ENCODE measurements at regions not wholly inside any gene's neighbourhood (a gene's known extent, or its start where the extent isn't known, plus 50 kb on each side); places are given as distances from the start of the nearest gene placed in this dataset.
"Not testable (repeated sequence)": the region's sequence is repeated elsewhere in the genome, so short reads cannot be mapped to it uniquely, and the experiment has no call there.

DNA sequence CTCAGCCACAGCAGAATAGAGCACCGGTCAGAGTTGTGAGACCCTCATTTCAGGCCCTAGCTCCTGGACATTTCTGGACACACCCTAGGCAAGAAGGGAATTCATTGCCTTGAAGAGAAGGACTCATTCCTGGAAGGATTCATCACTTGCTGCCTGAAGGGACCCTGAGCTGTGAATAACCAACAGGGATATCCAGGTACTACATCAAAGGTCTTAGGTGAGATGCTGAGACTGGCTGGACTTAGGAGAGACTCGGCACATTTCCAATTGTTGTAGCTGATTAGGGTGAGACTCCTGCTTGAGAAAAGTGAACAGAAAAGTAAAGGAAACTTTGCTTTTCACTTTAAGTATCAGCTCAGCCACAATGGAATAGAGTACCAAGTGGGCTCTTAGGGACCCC lies 208.1 kb upstream of the CDKN2B start:
- no peak for DNase-seq (ENCODE audit: low read depth)

DNA sequence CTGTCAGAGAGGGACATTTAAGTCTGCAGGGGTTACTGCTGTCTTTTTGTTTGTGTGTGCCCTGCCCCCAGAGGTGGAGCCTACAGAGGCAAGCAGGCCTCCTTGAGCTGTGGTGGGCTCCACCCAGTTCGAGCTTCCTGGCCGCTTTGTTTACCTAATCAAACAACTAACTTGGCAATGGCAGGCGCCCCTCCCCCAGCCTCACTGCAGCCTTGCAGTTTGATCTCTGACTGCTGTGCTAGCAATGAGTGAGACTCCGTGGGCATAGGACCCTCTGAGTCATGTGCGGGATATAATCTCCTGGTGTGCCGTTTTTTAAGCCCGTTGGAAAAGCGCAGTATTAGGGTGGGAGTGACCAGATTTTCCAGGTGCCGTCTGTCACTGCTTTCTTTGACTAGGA lies 216.8 kb upstream of the CDKN2B start:
- not testable (repeated sequence) for DNase-seq (ENCODE audit: low read depth)

DNA sequence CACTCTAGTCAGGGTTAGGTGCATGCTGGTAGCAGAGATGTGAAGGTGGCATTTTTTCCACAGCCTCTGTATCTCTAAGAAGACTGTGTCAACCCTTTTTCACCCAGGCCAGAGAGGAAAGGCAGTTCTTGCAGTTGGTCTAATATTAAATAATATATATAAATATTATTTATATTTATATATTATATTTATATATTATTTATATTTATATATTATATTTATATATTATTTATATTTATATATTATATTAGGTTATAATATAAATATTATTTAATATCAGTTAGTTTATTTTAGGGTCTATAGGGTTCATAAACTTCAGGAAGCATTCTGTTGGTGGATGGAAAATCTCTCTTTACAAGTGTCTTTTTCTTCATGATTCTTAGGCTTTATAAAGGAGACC lies 218.6 kb upstream of the DMRTA1 start:
- no peak for DNase-seq (ENCODE audit: low read depth)

DNA sequence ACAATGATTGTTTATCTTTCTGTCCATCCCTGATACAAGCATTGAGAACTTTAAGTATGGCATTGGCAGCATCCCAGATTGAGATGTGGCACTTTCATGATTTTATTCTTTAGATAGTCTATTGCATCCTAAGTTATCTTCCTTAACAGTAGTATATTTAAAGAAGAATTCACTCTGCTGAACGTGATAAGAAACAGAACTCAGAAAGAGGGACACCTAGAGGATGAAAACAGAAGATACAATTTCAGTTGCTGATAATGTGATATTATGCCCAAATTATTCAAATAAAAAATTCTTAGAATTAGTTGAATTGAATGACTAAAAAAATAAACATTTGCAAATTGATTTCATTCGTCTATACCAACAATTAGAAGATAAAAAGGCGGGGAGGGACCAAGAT lies 218.1 kb upstream of the DMRTA1 start:
- DNase-seq (ENCODE audit: low read depth): no peak

DNA sequence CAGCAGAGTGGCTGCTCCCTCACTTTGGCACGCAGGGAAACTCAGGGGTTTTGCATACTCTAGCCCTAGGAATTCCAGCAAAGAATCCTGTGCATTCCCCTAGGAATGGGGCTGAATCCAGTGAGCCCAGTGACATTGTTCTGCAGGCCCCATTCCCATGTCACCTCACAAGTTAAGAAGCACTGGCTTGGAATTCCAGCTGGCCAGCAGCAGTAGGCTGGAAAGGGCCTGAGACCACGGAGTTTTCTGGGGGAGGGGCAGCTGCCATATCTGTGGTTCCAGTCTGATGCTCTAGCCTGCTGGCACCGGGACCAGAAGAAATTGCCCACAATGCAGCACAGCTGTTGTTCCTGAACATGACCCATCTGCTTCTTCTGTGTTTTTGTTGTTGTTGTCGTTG lies 217.6 kb upstream of the DMRTA1 start:
- no peak for DNase-seq (ENCODE audit: low read depth)

DNA sequence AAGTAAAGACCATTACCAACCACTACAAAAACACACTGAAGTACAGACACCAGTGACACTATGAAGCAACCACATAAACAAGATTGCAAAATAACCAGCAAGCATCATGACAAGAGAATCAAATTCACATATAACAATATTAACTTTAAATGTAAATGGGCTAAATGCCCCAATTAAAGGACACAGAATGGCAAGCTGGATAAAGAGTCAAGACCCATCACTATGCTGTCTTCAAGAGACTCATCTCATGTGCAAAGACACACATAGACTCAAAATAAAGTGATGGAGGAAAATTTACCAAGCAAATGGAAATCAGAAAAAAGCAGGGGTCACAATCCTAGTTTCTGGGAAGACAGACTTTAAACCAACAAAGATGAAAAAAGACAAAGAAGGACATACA lies 215.3 kb upstream of the DMRTA1 start:
- not testable (repeated sequence) for DNase-seq (ENCODE audit: low read depth)

DNA sequence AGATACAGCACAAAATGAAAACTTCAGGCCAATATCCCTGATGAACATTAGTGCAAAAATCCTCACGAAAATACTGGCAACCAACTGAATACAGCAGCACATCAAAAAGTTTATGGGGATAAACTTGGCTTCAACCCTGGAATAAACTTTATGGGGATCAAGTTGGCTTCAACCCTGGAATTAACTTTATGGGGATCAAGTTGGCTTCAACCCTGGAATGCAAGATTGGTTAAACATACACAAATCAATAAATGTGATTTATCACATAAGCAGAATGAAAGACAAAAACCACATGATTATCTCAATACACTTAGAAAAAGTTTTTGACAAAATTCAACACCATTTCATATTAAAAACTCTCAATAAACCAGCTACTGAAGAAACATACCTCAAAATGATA lies 213.7 kb upstream of the DMRTA1 start:
- DNase-seq (ENCODE audit: low read depth): no peak

DNA sequence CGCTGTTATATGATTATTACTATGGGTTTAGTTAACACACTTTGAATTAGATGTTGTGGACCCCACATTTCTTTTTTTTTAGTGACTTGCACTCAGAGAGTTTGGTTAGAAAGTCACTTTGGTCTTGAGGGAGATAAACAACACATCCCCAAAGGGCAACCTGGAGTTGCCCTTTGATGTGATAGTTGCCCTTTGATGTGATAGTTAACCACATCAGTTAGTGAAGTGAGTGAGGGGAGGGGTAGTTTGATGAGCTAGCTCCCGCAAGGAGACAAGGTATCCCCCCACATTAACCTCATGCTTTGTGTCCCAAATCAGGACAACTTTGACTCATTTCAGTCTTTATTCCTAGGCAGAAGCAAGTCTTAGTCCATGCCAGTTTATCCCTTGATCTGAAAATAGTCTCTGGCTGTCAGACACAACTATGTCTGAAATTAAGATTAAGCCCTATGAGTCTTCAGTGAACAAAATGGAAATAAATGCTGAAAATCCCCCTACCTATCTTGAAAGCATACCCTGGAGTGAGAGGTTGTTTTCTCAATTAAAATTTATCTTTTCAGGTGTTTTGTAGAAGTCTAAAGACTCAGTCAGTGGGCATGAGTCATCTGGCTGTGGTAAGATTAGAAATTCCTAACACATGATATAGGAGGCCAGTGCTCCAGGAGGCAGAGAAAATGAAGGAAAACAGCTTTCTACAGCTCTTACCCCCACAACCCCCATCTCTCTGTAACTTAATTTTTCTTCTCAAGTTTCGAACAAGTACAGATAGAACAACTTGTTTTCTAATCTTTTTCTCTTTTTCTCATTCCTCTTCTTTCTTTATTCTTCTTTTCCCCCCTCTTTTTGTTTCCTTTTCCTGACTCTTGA lies 208.9 kb upstream of the DMRTA1 start:
- DNase-seq (ENCODE audit: low read depth): peak; percentile 86

DNA sequence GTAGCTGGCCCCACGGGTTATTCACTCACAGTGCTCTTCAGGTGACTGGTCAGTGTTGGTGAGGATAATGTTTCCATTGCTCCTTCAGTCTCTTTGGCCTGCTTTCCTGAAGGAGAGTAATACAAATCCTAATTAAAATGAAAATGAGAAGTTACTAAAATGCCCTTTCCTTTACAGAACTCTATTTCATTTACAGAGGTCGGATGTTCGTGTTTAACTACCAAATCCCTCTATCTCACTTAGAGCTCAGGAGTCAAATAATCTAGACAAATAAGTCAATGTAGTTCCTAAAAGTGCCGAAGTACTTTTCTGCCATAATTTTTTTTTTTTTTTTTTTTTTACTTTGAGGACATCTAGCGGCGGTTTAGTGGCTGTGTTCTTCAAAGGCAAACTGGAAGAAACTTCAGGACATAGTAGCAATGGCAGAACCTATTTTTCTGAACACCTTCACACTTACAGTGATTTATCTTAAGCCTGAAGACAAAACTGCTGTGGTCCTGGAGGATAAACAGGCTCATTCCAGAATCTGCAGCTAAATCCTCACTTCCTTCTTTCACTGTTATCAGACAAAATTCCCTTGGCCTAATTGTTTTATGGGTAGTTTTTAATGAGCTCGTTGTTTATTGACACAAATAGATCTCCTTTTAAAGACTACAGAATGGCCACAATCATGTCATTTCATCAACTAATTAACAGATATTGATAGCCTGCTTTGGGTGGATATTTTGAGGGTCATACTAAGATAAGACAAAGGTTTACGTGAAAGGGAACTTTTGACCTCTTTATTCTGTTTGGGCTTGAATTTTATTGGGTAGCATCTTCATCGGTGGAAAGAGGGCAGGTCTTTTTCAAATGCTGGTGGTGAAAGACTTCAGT lies 207.6 kb upstream of the DMRTA1 start:
- peak; percentile 74 for DNase-seq (ENCODE audit: low read depth)

DNA sequence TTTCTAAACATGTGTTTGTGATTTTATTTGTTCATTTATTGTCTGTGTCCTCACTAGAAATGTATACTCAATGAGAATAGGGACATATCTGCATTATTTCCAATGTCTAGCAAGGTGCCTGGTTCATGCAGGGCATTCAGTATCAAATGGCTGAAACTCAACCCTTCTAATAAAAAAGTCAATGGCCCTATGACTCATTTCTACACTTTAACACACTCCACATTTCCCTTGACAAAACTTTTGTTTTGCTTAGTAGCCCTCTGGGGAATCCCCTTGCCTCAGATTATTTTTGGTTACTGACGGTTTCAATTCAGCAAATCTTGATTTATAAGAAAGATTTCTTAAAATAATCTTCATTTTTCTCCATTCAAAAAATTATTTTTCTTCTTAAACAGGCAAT lies 206.0 kb upstream of the DMRTA1 start:
- DNase-seq (ENCODE audit: low read depth): peak; percentile 78

DNA sequence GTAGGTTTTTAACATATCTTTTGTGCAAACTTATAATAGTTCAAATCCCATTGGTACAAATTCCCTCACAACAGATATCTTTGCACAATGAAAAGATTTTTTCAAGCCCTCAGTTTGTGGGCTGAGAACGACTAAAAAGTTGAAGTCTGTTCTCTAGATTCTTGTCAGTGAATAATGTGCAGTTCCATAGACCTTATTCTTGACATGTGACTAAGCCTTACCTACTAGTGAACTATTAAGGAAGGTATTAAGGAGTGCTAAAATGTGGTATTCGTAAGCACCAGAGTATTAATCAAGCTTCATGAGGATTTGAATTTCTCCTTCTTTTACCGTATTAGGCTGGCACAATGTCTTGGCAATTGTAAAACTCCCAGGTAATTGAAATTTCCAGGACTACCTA lies 205.6 kb upstream of the DMRTA1 start:
- DNase-seq (ENCODE audit: low read depth): no peak

DNA sequence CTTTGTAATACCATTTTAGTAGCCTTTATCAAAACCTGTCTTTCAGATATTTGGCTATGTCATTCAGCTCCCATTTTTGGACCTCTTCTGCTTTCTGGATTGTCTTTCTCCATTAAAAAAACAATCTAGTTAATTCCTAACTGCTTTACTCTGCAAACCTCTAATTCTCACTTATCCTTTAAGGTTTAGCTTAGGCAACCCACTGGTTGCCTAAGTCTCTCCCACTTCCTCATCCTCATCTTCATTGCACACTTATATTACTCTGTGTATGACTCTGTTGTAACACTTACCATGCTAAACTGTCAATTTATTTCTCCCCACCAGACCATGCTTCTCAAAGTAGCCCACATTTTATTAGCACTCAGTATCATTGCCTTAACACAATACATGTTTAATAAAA lies 205.0 kb upstream of the DMRTA1 start:
- no peak for DNase-seq (ENCODE audit: low read depth)

DNA sequence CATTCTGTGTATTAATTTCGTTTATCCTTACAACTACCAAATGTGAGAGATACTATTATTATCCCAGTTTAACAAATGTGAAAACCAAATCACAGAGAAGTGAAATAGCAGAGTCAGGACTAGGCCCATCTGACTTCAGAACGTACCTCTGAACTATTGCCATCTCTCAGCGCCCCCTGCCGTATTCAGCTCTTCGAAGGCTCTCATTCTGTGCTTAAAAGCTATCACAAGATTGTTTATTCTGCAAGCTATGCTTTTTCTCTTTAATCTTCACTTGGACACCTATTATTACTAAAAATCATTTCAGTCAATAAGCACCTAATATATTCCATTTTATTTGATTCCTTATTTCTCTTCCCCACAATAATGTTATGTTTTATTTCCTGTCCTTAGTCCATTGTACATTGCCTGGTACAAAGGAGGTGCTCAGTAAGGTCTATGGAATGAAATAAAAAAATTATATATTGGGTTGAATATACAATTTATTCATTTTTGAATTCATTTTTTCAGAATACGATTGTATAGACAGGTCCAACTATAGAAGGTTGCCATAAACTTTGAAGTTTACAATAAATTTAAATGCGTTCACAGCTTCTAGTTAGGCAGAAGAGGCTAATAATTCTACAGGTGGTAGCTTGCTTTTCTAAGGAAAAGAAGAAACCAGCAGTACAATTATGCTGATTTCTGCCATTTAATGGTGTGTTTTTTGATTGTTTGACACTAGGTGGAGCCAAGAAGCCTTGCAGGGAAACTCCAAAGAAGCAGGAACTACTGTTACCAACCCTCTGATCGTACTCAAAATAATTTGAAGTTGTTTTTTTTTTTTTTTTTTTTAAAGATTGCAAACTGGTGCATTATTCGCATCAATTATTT lies 202.2 kb upstream of the DMRTA1 start:
- peak; percentile 68 for DNase-seq (ENCODE audit: low read depth)

DNA sequence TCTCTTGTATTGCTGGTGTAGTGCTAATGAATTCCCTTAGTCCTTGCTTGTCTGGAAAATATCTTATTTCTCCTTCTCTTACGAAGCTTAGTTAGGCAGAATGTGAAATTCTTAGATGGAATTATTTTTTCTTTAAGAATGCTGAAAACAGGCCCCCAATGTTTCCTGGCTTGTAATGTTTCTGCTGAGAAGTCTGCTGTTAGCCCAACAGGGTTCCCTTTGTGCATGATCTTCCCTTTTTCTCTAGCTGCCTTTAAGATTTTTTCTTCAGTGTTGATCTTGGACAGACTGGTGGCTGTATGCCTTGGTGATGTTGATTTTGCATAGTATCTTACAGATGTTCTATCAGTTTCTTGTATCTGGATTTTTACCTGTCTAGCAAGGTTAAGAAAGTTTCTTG lies 191.3 kb upstream of the DMRTA1 start:
- no peak for DNase-seq (ENCODE audit: low read depth)

DNA sequence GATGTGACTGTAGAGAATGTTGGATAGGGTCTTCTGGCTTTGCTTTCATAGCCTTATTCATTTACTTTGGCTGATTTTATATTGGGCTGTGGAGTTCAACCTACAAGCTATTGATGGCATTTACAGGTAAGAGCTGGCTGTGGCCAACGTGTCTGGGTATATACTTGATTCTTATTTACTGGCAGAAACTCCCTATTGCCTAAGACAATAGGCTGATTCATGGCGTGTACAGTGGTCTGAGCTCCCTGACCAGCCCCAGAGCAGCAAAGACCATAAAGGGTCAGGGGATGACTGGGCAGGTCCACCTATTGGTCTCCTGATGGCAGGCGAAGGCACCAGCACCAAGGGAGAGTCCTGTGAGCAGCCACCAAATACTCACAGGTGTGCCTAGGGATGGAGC lies 190.2 kb upstream of the DMRTA1 start:
- no peak for DNase-seq (ENCODE audit: low read depth)

DNA sequence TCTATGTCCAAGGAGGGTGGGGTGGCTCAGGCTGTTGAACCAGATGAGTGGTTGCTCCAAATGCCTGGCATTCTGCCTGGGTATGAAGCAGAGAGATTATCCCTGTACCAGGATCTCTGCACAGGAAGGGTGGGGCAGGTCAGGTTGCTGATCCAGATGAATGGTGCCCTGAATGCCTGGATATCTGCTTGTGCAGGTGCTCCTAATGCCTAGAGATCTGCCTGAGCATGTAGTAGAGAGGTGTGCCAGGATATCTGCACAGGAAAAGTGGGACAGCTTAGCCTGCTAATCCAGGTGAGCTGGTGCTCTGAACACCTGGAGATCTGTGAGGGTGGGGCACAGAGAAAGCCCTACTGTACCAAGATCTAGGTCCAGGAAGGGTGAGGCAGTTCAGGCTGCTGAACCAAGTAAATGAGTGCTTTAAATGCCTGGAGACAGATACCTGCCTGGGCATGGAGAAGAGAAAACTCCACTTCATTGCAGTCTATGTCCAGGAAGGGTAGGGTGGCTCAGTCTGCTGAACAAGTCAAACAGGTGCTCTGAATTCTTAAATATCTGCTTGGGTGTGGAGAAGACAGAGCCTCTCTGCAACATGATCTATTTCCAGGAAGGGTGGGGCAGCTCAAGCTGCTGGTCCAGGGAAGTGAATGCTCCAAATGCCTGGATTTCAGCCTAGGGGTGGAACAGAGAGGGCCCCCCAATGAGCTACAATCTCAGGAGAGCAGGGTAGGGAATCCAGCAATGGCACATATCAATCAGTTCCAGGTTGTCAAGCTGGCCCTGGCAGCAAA lies 189.4 kb upstream of the DMRTA1 start:
- no peak for DNase-seq (ENCODE audit: low read depth)

DNA sequence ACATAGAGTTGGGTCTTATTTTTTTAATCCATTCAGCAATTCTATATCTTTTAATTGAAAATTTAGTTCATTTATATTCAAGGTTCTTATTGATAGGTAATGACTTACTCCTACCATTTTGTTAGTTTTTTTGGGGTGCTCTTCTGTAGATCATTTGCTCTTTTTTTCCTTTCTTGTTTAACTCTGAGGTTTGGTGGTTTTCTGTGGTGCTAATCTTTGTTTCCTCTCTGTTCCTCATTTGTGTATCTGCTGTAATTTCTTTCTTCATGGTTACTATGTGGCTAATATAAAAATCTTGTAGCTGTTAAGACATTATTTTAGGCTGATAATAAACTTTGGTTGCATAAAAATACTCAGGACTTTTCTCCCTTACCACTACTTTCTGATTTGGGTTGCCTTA lies 181.6 kb upstream of the DMRTA1 start:
- no peak for DNase-seq (ENCODE audit: low read depth)

DNA sequence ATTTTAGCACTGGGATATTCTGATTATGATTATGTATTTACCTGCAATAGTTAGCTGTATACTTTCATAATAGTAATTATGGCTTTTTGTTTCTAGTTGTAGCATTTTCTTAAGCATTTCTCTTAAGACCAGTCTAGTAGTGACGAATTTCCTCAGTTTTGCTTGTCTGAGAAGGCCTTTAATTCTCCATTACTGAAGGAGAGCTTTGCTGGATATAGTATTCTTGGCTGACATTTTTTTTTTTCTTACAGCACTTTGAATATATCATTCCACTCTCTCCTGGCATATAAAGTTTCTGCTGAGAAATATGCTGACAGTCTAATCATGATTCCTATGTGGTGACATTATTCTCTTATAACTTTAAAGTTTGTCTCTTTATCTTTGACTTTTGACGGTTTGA lies 181.1 kb upstream of the DMRTA1 start:
- no peak for DNase-seq (ENCODE audit: low read depth)

DNA sequence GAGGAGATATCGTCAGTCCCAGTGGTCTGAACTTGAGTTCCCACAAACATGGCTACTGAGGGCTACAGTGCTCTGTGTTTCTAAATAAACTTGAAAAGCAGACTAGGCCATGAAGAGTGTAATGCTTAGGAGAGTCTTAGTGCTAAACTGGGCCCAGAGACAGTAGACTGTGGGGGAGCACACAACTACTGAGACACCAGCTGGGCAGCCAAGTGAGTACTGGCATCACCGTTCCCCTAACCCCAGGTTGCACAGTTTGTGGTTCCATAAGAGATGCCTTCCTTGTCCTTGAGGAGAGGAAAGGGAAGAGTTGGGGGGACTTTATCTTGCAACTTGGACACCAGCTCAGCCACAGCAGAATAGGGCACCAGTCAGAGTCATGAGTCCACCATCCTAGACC lies 172.1 kb upstream of the DMRTA1 start:
- no peak for DNase-seq (ENCODE audit: low read depth)

DNA sequence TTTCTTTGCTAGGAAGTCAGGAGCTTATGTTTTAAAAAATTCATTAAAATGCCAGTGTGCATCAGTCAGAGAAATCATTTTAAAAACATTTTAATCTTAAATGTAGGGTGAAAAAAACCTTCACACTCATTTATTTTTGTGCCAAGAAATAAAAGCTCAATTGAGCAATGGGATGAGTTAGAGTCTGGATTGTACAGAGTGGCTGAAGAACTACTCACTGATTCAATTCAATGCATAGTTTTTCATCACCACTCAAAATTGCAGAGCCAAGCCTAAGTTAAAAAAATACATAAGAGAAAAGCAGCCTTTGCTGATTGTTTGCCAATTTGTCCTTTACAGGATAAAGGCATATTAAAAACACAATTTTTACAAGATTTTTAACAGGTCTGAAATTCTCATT lies 168.2 kb upstream of the DMRTA1 start:
- no peak for DNase-seq (ENCODE audit: low read depth)

DNA sequence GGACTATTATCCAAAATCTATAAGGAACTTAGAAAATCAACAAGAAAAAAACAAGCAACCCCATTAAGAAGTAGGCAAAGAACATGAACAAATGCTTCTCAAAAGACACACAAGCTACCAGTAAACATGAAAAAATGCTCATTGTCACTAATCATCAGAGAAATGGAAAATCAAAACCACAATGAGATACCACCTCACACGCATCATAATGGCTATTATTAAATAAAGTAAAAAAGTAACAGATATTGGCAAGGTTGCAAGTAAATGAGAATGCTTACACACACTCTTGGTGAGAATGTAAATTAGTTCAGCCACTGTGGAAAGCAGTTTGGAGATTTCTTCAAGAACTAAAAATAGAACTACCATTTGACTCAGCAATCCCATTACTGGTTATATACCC lies 167.0 kb upstream of the DMRTA1 start:
- DNase-seq (ENCODE audit: low read depth): peak; percentile 22
